ENCODE measurements at regions not wholly inside any gene's neighbourhood (a gene's known extent, or its start where the extent isn't known, plus 50 kb on each side); places are given as distances from the start of the nearest gene placed in this dataset.

DNA sequence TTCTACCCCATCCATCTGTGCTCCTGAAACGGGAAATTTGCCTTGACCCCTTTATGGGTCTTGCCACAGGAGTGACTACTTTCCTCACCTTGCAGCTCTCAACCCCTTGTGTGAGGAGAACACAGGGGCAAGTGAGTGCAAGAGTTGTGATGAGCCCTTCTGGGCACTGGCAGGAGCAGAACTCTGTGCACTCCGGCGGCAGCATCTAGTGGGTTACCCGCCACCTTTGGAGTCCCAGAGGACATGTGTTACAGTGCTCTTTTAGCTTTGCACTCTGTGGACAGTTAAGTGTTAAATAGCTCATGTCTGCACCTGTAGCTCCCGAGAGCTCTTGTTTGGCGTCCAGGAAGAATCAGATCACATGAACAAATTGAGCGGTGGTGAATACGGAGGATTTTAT lies 940.2 kb downstream of the GRIK2 start:
- no peak for FAIRE-seq

DNA sequence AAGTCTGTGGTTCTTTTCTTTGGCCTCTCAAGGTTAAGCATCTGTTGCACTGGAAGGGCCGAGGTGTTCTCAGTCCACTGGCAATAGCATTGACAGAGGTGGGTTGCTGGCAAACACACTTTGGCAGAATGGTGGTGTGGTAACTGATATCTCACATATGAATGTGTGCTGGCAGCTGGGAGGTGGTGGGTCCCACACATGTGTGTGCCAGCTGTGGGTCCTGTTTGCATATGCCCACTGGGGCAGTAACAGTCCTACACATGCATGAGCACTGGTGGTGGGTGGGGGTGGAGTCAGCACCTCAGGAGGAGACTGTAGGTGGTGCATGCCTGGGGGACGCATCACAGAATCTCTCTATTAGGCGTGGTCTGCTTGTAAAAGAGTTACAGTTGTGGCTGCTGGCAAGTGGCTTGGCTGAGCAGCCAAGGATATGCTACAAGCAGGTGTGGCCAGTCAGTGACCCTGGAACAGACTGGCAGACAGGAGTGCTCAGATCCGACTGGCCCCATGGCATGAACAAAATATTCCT lies 934.3 kb downstream of the GRIK2 start:
- no peak for FAIRE-seq

DNA sequence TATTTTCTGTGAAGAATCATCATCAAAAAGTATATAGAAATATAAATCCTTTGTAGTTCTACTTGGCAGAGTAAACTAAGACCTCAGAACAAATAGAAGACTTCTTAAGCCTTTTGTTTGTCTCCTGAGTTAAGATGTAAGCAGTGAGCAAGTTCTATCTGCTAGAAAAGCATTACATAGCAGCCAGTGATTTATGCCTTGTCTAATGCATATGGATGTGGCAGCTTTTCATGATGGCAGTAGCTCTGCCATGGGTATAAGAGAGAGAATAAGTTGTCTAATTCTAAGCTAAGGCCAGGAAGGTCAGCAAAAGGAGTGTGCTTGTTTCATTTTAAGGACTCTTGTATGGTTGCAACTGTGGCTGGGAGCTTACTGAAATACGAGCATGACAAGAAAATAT lies 920.2 kb downstream of the GRIK2 start:
- no peak for FAIRE-seq

DNA sequence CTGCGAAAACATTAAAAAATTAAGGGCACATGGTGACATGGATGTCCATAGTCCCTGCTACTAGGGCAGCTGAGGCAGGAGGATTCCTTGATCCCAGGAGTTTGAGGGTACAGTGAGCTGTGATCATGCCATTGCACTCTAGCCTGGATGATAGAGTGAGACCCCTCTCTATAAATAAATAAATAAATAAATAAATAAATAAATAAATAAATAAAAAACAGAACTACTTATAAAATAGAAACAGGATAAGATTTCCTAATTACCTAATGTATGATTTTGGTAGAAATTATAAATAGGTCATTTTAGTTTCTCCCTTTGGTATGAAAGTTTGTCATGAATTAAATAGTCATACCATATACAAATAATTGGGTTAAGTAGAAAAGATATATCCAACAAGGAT lies 916.2 kb downstream of the GRIK2 start:
- no peak for FAIRE-seq

DNA sequence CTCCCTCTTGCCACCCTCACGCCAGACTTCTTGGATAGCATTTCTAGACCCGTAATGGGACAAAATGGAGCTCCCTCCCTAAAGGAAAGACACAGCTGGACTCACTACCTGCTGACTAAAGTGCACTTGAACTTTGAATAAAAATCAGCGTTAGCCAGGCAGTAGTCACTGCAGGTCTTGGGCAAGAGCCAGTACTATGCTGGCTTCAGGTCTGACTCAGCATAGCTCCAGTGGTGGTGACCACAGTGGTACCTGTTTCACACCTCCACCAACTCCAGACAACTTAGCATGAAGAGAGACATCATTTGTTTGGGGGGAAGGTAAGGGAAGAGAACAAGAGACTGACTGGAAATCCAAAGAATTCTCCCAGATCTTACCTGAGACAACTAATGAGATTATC lies 906.8 kb downstream of the GRIK2 start:
- FAIRE-seq: no peak

DNA sequence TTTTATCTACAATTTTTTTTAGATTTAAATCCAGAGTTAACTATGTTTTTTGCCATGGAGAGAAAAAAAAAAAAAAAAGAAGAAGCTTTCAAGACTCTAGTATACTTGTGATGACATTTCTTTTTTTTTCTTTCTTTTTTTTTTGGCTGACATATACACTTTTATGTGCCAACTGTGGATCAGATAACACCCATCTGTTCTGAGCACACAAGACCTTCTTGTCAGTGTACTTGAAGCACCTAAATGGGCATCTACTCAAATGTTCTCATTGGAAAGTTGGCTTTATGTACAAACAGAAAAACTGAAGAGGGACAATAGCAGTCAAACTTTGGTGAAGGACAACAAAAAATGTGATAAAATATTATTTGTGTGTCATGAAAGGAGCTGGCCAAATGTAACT lies 904.5 kb downstream of the GRIK2 start:
- no peak for FAIRE-seq

All from colon (tissue), 2 donors.